HCT116 (cell line): ENCODE measurements at regions not wholly inside any gene's neighbourhood (a gene's known extent, or its start where the extent isn't known, plus 50 kb on each side); places are given as distances from the start of the nearest gene placed in this dataset.

Experiments
- CEBPB ChIP-seq: IDR thresholded peaks from 2 replicates; pipeline ENCODE4 v1.6.1; 2012; ENCODE audit warnings: low read depth
- CTCF ChIP-seq, 3 experiments: fragments of 200-600 bp in 1 of 3; sonication (generic) in 1 of 3; IDR thresholded peaks in 2 of 3; conservative IDR thresholded peaks in 1 of 3; 2 replicates each; pipeline ENCODE4 v1.5.1; 2012 to 2017; ENCODE audit warnings: low read depth in 2 of 3, low read length in 2 of 3, antibody characterized with exemption in 1 of 3, borderline replicate concordance in 1 of 3, control low read depth in 1 of 3, mild to moderate bottlenecking in 1 of 3, mixed read lengths in 1 of 3, mixed run types in 1 of 3, moderate library complexity in 1 of 3; ENCODE audit not compliant: insufficient read depth in 1 of 3
- EZH2 ChIP-seq: fragments of 200-600 bp; sonication (generic); IDR thresholded peaks from 2 replicates; pipeline ENCODE4 v1.6.1; 2017; ENCODE audit warnings: antibody characterized with exemption, mixed run types
- EZH2phosphoT487 ChIP-seq: fragments of 200-600 bp; IDR thresholded peaks from 2 replicates; pipeline ENCODE4 v1.6.1; 2018; ENCODE audit warnings: antibody characterized with exemption, borderline replicate concordance
- POLR2A ChIP-seq: IDR thresholded peaks from 2 replicates; pipeline ENCODE4 v1.7.0; 2011; ENCODE audit warnings: borderline replicate concordance; ENCODE audit not compliant: insufficient read depth, insufficient read length; ENCODE audit errors: extremely low read depth
- POLR2AphosphoS5 ChIP-seq: IDR thresholded peaks from 2 replicates; pipeline ENCODE4 v1.6.1; 2011; ENCODE audit warnings: mild to moderate bottlenecking, low read depth, low read length, moderate library complexity
- RAD21 ChIP-seq: IDR thresholded peaks from 2 replicates; pipeline ENCODE4 v1.6.1; 2012; ENCODE audit warnings: low read depth, mild to moderate bottlenecking
- SP1 ChIP-seq: IDR thresholded peaks from 2 replicates; pipeline ENCODE4 v1.6.1; 2012; ENCODE audit warnings: low read depth
- SRF ChIP-seq: IDR thresholded peaks from 2 replicates; pipeline ENCODE4 v1.6.1; 2012; ENCODE audit warnings: low read depth
- ZBTB33 ChIP-seq: IDR thresholded peaks from 2 replicates; pipeline ENCODE4 v1.6.1; 2011; ENCODE audit warnings: mild to moderate bottlenecking, low read length, moderate library complexity; ENCODE audit not compliant: insufficient replicate concordance; ENCODE audit errors: extremely low read depth
- ZFX ChIP-seq: fragments of 450-650 bp; IDR thresholded peaks from 2 replicates; pipeline ENCODE4 v1.6.1; 2017
- ZNF274 ChIP-seq: fragments of 200-500 bp; sonication (Bioruptor generic); IDR thresholded peaks from 2 replicates; pipeline ENCODE4 v1.6.1; 2014; ENCODE audit warnings: mild to moderate bottlenecking, low read depth, low read length, inconsistent platforms

GRCh38 chr13:80921541-80921940 lies 580.6 kb upstream of the SPRY2 start:
- TF ChIP-seq ZNF274, result no peak
- TF ChIP-seq CTCF (IDR thresholded peaks at IDR 0.05 in 2 of 3, conservative IDR thresholded peaks at IDR 0.05 in 1 of 3; ENCODE audit: borderline replicate concordance in 1 of 3, insufficient read depth in 1 of 3, low read depth in 2 of 3, low read length in 2 of 3), result no peak
- TF ChIP-seq EZH2phosphoT487, result no peak
- no peak for TF ChIP-seq POLR2A
- no peak for TF ChIP-seq POLR2AphosphoS5
- no peak for TF ChIP-seq RAD21
- TF ChIP-seq SP1, result no peak
- TF ChIP-seq CEBPB, result no peak
- TF ChIP-seq ZFX, result no peak
- TF ChIP-seq EZH2, result no peak
- TF ChIP-seq ZBTB33, result no peak
- TF ChIP-seq SRF, result no peak
